Prostate gland (tissue), 2 donors: ENCODE measurements at regions not wholly inside any gene's neighbourhood (a gene's known extent, or its start where the extent isn't known, plus 50 kb on each side); places are given as distances from the start of the nearest gene placed in this dataset.

ENCODE experiments used
- CTCF ChIP-seq, 4 experiments: fragments of 200-600 bp in 2 of 4; fragments of 450-650 bp in 2 of 4; sonication (generic) in 2 of 4; IDR thresholded peaks; 1 replicate in 3 of 4; 2 replicates in 1 of 4; pipeline ENCODE4 v1.5.1; 2016 to 2019; ENCODE audit warnings: antibody characterized with exemption in 4 of 4, mild to moderate bottlenecking in 2 of 4, moderate library complexity in 2 of 4
- POLR2A ChIP-seq: fragments of 450-650 bp; IDR thresholded peaks from one replicate; pipeline ENCODE4 v1.6.1; 2016; ENCODE audit warnings: antibody characterized with exemption, mild to moderate bottlenecking
- POLR2AphosphoS5 ChIP-seq: sonication (generic); formaldehyde crosslinking; IDR thresholded peaks from one replicate; pipeline ENCODE4 v1.6.1; 2017; ENCODE audit warnings: antibody characterized with exemption

- TF ChIP-seq CTCF (IDR thresholded peaks at IDR 0.05) = no peak
- TF ChIP-seq POLR2A = no peak
- no peak for TF ChIP-seq POLR2AphosphoS5
These were observed 404.4 kb downstream of the SOCS6 start for GRCh38 chr18:70693246-70693645.
